GM21367 (cell line): ENCODE measurements at regions not wholly inside any gene's neighbourhood (a gene's known extent, or its start where the extent isn't known, plus 50 kb on each side); places are given as distances from the start of the nearest gene placed in this dataset.
"Not testable (repeated sequence)": the region's sequence is repeated elsewhere in the genome, so short reads cannot be mapped to it uniquely, and the experiment has no call there.

Experiments
- ATAC-seq: cut with Tn5 transposase; IDR thresholded peaks from one replicate; pipeline ENCODE4 v1.9.1; 2021; ENCODE audit not compliant: unreplicated experiment

DNA sequence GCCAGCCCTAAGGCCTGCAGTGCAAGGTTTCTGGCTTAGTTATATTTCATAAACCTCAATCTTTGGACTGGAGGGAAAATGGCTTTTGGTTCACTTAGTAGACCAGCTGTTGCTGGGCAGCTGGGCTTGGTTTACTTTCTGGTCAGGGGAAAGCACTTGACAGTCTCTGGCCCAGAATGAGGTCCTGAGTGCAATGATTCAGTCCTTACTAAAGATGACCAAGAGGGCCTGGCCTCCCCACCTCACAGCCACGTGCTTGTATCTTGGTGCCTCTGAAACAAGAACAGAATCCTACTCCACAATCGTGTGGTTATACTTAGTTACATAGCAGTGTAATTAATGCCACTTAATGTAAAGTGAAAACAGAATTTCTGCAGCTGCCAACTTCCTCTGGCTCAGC lies 325.5 kb upstream of the MEIS1 start:
- ATAC-seq = no peak

- no peak for ATAC-seq
Measured at GRCh38 chr2:66105066-66105753, 329.7 kb upstream of the MEIS1 start.

GRCh38 chr2:66103581-66103980 lies 331.3 kb upstream of the MEIS1 start:
- no peak for ATAC-seq

GRCh38 chr2:66101206-66101605 lies 333.7 kb upstream of the MEIS1 start:
- no peak for ATAC-seq

DNA sequence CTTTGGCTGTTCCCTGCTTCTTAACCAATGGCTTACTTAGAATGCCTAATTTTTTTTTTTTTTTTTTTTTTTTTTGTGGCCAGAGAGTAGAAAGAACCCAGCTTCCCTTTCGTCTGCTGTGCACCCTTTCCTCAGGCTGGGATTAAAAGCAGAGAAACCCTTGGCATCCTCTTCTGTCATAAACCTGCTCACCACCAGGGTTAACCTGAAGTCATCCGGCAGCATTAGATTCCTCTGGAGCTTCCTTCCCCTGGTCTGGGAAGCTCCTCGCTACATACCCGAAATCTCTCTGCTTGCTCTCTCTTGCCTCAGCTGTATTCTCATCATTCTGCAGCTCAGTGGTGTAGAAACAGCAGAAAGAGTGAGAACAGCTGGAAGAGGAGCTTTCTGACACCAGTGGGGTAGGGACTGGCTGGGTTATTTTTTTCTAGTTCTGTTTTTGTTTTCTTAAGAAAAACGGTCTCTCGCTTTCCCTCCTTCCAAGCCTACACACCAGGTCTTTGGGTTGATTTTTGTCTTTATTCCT lies 339.0 kb upstream of the MEIS1 start:
- ATAC-seq = no peak

DNA sequence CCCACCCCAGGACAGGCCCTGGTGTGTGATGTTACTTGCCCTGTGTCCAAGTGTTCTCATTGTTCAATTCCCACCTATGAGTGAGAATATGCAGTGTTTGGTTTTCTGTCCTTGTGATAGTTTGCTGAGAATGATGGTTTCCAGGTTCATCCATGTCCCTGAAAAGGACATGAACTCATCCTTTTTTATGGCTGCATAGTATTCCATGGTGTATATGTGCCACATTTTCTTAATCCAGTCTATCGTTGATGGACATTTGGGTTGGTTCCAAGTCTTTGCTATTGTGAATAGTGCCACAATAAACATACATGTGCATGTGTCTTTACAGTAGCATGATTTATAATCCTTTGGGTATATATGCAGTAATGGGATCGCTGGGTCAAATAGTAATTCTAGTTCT lies 340.2 kb upstream of the MEIS1 start:
- ATAC-seq = not testable (repeated sequence)

- no peak for ATAC-seq
Measured at GRCh38 chr2:66093371-66093770, 341.6 kb upstream of the MEIS1 start.

DNA sequence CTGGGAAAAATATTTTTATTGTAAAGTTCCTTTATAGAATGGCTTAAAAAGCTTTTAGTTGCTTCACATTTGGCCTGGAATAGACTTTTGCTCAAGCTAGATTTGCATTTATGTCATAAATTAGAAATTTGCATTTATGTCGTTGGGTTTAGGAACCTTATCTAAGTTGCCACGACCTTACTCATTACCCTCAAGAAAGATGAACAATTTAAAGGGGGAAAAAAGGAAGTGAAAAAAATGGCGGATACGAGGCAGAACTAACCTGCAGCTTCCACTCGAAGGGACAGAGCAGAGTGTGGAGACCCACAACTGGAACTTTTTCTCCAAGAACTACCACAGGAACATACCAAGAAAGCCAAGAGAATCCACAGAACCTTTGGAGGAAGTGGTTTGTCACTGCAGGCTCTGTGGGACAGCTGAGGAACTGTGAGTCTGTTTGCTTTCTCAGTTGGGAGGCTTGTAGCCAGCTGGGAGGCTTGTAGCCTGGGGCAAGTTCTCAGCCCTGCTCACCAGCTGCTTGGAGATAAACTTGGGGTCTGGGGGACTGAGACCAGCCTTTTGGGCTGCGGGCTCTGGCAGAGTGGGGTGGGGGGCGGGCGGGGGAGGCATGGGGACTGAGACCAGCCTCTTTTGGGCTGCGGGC lies 349.9 kb upstream of the MEIS1 start:
- ATAC-seq = no peak

GRCh38 chr2:66082581-66082980 lies 352.3 kb upstream of the MEIS1 start:
- ATAC-seq = no peak

DNA sequence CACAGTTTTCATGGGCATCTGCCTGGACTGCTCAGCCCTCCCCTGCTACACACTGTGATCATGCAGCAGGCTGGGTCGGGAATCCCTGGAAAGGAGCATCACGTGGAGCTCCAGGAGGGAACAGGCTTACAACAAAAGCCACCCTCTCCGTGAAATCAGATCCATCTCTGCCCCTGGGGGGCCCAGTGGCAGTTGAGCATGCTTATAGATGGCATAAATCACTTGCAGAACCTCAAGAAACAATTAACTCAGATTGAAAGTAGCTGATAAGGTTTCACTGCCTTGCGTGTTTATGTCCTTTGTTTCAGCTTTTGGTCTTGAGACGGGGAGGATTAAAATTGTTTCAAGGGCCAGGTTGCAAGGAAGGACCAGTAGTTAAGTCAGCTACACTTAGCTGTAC lies 354.8 kb upstream of the MEIS1 start:
- no peak for ATAC-seq

- no peak for ATAC-seq
Measured at GRCh38 chr2:66073172-66073571, 361.8 kb upstream of the MEIS1 start.

GRCh38 chr2:66070721-66071602 lies 364.0 kb upstream of the MEIS1 start:
- ATAC-seq = no peak

DNA sequence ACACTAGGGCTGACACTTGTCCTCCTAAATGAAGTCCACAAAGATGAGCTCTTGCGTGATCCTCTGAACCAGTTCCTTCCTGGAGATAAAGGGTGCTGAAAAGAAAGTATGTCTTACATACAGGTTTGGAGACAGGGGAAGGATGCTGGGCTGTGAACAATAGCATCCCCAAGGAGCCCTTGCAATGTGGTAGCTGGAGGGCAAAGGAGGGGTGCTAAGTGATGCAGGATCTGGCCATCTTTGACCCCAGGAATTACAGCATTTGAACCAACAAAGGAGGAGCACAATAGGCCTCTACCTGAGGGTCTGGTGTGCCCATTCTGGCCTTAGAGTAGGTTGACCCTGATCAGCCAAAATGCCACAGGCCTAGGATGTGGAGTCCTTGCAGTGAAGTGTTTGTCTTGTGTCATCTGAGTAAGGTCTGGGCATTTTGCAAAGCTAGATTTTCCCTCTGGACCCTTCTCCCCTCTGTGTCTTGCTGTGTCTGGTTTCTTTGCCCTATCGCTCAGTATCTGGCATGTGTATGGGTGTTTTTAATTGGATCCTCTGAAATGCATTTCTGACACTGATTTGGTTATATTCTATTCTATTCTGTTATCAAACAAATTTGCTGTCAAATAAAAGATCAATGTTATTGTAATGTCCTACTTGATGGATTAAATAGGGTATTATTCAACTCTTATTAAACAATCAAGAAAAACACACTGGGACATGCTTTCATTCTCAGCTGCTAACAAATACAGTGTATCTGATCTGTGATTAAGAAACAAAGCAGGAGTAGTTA lies 364.8 kb upstream of the MEIS1 start:
- ATAC-seq = no peak

- ATAC-seq = no peak
Measured at GRCh38 chr2:66066032-66066431, 368.9 kb upstream of the MEIS1 start.

DNA sequence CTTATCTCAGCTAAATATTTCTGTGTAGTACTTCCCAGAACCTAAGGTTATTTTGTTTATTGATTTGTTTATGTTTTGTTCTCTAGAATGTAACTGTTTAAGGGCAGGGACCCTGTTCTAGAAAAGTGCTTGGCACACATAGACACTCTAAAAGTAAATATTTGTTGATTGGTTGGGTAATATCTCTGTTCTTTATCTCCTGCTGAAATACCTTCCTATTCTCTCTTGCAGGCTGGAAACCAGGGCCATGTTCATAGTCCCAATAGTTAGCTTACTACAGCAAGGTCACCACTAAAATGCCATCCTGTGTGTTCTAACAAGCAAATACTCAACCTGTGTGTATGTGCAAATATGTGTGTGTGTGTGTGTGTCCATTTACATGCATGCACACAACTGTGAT lies 375.6 kb upstream of the MEIS1 start:
- ATAC-seq = no peak

- ATAC-seq = no peak
Measured at GRCh38 chr2:66058675-66059074, 376.2 kb upstream of the MEIS1 start.

DNA sequence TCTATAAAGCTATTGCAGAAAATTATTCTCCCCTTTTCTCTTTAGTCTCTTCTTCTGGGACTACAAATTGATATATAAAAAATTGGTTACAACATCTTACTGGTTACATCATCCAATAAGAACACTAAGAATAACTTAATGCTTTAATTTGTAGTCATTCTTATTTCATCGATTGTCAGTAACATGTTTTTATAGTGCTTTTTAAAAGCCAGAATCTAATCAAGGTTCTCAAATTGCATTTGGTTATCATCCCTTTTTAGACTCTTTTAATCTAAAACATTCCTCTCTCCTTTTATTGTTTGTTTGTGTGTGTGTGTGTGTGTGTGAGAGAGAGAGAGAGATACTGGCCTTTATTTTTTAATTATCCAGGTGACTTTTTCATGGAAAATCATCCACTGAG lies 377.1 kb upstream of the MEIS1 start:
- ATAC-seq = no peak

GRCh38 chr2:66050392-66050791 lies 384.5 kb upstream of the MEIS1 start:
- ATAC-seq = no peak

DNA sequence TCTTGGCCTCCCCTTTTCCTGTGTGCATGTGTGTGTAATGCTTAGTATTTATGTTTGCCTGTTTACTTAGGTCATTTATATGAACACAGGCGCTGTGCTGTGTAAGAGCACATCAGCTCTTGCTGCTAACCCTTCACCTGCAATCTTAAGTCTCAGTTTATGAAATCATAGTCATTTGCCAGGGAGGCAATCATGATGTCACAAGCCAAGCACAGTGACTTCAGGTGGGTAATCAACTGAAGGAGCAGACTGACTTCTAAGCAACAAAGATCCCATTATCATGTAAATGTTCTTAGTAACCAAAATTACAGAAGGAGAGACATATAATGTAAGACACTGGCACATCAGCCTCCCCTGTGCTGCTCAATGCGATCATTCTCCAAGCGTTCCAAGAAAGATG lies 386.3 kb upstream of the MEIS1 start:
- no peak for ATAC-seq

DNA sequence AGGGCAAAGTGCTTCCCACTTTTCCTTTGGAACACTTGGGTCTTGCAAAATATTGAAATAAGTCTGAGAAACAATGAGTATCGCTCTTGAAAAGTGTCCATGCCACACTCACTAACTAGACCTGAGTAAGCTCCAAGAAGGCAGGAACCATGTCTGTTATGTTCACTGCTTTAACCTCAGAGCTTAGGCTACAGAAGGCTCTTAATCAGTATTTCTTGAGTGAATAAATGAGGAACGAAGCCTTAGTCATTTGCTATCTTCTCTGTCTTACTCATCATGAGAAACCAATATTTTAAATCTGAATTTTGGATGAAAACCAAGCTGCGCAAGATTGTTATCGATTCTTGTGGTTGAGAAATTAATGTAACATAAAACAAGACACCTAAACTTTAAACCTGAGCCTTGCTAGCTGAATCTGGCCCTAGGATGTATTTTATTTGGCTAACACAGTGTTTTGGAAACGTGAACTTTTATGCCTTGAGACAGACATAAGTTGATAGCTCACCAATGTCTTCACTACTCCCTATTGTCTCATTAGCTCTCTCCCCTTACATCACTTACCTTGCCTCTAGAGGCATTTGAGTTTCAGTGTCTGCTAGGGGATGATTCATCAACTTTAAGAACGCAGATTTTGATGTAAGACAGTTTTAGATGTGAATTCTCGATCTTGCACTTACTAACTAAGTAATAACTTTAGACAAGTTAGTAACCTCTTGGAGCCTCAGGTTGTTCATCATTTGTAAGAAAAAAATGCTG lies 392.8 kb upstream of the MEIS1 start:
- ATAC-seq = no peak
